HG02943 (cell line): ENCODE measurements at regions not wholly inside any gene's neighbourhood (a gene's known extent, or its start where the extent isn't known, plus 50 kb on each side); places are given as distances from the start of the nearest gene placed in this dataset.

Source experiments
- ATAC-seq: cut with Tn5 transposase; IDR thresholded peaks from one replicate; pipeline ENCODE4 v1.9.1; 2021; ENCODE audit warnings: mild to moderate bottlenecking, low read depth, moderate library complexity; ENCODE audit not compliant: unreplicated experiment

DNA sequence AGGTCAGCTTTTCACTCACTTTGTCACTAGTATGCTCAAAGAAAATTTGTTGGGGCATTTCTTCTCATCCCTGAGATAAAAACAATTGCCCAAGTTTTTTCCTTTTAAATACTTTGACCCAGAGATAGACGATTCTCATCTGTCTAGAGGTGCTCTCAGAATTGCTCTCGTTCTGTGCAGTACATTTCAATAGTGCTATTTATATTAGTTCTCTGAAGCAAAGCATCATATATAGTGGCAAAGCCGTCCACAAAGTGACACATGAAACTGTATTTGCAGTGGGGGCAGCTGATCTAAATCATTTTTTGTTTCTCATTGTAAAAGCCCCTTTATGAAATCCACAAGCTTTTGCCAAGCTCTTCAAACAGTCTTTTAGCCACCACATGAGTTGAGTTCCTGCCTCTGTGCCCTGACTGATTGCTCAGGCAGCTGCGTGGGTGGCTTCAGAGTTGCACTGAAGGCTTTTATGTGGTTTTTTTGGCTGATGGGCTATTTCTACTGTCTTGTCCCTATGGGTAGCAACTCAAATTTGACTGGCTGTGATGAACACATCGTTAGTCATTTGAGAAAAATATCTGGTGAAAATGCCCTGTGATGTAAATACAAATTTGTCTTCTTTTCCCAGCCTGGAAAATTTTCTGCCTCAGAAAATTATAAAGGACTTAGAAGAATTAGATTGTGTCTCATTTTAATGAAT is 119.1 kb upstream of the OTUD4 start:
- ATAC-seq = no peak

DNA sequence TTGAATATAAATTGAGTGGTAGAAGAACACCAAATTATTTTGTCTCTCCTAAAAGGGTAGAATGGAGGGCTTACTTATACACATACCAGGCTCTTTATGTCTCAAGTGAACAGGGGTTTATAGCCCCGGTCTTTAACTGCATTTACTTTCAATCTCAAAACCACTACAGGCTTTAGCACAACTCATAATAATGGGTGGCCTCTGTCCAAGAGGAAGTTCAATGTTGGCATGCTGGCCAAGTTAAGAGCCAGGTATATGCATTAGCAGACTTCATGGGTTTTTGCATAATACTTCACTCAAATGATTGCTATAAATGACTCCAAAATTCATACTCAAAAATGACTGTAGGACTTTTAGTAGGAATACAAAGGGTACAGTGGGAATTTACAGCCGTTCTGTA is 118.5 kb upstream of the OTUD4 start:
- ATAC-seq = no peak

DNA sequence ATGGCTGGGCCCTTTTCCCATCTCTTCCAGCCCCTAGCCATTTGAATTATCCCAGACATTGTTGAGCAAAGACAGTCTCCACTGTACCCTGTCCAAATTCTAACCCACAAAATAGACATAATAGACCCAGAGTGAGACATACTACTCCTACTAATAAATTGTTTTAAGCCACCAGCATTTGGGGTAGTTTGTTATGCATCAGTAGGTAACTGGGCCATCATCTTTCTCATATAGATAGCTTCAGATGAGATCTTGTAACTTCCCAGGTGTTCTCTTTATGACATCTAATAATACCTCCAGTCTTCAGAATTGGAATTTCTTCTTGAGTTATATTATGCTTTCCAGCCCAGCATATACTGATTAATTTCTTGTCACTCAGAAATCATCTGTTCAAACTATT is 117.2 kb upstream of the OTUD4 start:
- ATAC-seq = no peak

DNA sequence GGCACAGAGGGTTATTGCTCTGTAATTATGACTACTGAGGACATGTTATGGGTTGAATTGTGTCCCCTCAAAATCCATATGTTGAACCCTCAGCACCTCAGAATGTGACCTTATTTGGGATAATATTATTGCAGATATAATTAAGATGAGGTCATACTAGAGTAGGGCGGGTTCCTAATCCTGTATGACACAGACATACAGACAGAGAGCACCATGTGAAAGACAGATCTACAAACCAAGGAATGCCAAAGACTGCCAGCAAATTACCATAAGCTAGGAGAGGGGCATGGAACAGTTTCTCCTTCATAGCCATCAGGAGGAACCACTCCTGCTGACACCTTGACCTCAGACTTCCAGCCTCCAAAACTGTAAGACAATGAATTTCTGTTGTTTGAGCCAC is 115.2 kb upstream of the OTUD4 start:
- no peak for ATAC-seq

DNA sequence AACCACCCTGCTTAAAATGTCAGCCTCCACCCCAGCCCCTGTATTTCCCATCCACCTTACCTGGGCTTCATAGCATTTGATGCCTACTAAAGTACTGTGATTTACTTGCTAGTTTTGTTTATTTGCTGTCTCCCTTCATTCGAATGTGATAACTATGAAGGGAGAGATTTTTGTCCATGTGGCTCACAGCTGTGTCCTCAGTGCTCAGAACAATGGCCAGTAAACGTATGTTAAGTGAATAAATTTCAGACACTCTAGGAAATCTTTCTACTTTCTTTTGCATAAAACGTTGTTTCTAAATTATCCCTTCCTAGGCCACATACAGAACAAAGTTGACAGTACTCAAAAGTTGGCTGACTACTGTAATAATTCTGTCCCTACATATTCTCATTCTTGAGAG is 114.7 kb upstream of the OTUD4 start:
- ATAC-seq = no peak

DNA sequence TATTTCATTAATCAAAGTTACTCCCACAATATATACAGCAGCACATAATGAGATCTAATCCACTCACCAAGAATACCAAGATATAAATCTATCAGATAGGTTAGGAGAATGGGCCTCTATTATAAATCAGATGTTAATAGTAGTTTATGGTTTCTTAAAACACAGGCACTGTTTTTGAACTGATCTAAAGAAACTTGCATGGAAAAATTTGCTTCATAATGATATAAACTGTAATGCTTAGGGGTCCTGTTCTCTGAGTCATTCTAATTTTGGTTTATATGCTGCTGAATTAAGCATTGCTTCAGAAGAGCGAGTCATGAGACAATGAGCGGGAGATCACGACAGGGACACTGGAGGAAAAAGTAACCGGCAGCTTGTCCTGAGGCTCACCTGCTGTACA is 113.3 kb upstream of the OTUD4 start:
- ATAC-seq = no peak

DNA sequence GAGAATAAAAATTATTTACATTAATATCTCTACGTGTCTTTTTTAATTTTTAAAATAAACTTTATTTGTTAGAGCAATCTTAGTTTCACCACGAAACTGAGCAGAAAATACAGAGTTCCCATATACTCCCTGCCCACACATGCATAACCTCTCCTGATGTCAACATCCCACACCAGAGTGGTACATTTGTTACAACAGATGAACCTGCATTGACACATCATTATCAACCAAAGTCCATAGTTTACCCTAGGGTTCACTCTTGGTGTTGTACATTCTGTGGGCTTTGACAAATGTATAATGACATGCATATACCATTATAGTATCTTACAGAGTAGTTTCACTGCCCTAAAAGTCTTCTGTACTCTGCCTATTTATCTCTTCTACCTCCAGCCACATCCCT is 110.6 kb upstream of the OTUD4 start:
- no peak for ATAC-seq

DNA sequence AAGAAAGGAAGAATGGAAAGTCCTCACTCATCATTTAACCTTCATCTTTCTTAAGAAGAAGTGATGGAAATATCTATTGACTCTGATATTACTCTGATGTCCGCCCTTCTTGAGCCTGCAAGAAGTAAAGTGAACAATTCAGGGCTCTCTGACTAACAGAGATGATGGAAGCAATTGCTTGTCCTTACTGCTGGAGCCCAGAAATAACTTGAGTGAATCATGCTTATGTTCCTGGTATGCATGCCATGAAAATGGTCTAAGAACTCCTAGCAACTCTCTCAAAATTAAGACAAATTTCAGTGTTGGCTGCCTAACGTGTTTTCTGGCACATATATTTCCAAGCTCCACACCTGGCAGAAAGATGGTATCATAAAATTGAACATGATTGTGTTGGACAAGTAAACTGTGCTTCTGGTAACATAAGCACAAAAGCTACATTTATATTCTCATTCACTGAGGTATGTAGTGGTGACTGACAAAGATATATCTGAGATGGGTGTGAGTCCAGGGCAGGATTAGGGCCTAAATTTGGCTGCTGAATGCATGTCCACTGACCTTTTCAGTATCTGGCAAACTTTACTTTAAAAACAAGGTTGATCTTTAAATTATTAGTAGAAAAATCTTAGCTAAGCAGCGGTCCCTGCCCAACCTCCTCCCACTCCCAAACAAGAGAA is 109.2 kb upstream of the OTUD4 start:
- no peak for ATAC-seq

DNA sequence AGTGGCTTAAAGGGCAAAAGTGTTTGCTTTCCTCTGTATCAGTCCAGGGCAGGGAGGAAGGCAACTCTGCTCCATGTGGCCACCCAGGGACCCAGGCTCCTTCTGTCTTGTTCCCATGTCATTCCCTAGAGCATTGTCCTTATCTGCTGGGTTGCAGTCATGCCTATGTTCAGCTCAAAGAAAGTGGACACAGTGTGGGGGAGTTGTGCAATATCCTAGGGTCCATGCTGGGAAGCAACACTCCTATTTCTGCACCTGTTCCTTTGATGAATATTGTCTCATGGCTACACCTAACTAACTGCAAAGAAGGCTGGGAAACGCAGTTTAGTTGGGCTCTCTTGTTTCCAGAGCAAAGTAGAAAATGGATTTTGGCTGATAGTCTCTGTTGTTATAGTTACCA is 107.0 kb upstream of the OTUD4 start:
- ATAC-seq = no peak

DNA sequence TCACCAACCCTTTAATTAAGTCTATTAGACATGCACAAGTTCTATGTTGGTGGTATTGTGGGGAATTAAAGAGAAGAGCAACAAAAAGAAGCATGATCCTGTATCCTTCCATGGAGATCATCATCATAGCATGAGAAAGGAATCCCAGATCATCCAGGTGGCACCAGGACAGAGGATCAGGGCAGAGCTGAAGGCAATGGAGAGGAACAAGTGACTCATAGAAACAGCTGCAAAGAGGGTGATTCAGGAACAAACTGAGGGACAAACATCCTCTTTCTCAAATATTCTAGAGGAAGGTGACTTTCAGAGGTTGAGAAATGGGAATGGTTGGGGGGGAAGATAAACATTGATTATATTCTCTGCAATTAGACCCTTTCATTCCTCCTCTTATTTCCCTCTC is 105.5 kb upstream of the OTUD4 start:
- no peak for ATAC-seq

DNA sequence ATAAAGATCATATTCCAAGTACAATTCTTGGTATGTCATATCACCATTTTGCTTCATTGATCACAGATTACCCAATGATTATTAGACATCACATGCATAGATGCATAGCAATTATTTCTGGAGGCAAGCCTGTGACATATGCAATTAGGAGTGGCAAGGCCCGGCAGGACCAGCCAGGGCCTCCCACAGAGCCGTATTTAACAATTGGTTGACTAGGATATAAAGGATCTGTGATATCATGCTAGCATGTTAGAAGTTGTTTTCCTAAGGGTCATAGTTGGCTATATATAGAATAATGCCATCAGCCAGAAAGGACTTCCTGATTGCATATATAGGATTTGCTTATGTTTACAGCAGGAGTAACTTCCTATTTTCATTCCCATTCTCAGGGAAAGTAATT is 103.5 kb upstream of the OTUD4 start:
- no peak for ATAC-seq

DNA sequence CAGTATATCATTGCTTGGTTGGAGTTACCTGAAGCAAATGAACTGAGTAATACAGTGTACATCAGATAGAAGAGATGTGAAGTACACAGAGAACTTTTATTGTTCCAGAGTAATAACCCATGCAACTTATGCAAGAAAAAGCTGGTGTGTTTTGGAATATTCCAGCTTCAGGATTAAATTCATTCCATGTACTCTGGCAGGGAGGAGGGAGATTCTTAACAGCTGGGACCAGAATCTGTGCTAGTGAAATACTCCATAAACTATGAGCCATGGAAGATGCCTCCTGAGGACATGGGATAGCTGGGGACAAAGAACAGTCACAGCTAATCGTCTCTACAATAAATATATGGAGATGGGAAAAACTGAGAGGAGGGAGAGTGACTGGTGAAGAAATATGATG is 101.6 kb upstream of the OTUD4 start:
- no peak for ATAC-seq

DNA sequence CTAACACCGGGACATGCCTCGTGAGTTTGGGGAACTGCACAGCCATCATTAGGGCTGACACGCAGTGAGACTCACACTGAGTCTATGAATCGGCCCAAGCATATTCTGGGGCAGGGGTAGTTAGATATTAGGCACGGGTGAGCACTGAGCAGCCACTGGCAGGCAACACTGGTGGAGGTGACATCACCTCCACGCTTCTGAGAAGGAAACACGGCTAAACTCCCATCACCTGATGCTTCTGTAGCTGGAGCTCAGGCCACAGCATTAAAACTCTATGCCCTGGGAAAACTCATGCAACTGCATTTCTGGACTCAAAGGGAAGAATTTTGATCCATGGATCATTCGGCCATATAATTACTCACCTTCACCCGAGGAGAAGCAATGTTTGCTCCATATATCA is 100.8 kb upstream of the OTUD4 start:
- ATAC-seq = no peak

DNA sequence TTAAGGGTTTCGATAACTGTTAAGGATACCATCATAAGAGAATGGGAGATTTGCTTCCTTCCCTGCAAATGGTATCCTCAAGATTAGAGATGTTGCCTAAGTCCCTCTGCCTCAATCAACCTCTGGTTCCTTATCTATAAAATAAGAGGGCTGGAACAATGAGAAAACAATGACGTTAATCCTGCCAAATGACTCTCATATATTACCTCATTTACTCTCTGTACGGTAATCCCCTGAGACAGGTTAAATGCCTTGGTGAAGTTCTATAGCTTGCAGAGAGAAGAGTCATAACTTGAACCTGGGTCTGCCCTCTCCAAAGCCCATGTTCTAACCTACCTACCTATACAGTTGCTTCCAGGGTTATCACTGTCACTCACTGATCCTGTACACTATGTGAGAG is 100.2 kb upstream of the OTUD4 start:
- ATAC-seq = no peak

DNA sequence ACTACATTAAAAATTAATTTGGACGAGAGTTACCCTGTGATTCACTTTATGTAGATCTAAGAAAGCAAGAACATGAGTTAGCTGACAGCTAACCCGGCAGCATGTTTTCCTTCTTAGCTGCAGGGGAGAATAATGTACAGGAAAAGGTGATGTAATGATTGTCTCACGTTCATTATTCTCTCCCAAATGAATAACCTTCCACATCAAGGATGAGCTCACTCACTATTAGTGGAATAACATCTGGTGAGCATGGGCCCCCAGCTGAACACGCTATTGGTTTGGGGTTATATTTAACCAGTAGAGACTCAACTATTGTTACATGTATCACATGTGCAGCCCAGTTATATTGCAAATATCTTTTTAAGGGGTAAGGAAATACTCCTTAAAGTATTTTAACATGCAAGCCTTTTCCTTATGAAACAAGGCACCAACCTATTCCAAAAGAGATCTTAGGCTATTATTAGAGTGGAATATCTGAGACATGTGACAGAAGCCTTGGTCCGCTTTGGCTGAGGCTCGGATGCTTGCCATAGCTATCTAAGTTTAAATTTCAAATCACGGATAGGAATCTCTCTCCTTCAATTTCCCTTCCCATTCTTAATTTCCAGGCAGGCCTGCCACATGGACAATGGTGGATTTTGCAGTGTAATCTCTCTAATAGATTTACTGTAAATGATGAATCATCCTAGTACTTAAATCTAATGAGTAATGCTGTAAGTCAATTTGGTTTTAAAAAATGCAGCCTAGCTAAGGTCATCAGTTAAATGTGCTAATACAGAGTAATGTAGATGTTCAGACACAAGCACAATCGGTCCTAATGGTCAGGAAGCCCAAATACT is 99.0 kb upstream of the OTUD4 start:
- ATAC-seq = no peak

DNA sequence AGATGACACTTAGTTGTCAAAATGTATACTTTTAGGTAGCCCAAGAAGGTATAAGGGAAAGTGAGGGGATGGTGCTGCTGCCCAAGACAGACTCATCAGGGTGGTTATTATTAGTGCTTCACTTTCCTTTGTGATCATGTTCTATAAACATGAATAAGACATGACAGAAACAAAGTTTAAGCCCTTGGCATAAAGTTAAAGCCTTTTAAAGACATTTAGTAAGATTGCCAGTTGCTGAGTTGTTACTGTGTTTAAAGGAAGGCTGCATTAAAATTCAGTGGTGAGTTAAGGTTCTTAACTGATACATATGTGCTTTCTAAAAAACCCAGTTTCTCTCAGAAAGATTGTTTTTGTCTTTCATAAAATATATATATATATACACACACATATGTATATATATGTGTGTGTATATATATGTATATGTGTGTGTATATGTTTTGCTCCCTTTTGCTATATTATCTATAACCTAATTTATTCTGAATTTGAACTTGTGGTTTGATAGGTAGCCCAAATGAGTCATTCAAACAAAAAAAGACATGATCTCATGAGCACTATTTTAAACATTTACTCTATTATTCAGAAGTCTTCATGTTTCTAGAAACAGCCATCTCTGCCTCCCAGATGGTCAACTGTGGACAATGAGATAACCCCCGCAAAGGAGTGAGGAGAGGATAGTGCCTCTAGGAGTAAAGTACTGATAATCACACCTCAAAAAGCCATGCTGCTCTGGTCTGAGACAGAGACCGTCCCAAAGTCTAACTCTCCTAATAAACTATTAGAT is 98.1 kb upstream of the OTUD4 start:
- no peak for ATAC-seq

DNA sequence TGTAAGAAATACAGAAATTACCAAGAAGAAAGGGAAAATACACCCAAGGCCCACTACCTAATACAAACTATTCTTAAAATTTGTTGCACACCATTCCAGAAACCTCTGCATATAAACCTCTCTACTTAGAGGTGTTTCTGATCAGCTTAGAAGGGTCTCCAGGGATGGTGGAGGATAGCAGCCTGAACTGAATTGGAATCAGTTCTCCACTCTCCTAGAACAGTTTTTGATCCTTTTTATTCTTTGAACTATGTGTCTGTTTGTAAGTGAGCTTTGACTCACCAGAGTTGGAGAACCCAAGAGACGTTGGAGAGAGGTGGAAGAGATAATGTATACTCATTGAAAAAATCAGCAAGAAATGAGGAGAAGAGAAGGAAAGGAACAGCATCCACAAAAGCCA is 96.6 kb upstream of the OTUD4 start:
- ATAC-seq = no peak

DNA sequence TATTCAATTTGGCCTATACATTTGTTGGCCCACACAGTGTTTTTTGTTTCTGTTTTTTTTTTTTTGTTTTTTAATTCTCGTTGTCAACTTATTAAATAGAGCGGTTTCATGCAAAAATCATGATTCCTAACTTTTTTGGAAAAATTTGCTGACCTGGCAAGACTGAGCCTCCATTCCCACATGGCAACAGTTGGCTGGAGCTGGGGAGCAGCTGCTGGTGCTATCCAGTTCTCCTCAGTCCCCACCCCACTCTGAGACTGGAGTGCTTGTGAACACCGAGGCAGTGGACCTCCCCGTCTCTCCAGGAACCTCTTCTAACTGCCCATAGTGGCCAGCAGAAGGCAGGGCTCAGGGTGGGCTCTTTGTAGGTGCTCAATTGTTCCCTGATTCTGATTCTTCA is 95.7 kb upstream of the OTUD4 start:
- no peak for ATAC-seq

DNA sequence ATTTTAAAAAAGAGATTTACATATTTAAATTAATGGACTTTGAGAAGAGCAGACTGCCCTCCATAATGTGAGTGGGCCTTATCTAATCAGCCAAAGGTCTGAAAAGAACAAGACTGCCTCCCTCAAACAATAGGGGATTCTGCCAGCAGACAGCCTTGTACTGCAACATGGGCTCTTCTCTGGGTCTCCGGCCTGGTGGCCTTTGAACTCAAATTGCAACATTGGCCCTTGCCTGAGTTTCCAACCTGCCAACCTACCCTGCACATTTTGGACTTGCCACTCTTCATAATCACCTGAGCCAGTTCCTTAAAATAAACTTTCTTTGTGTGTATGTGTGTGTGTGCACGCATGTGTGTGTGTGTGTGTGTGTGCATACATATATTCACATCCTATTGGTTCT is 90.8 kb upstream of the OTUD4 start:
- ATAC-seq = no peak

DNA sequence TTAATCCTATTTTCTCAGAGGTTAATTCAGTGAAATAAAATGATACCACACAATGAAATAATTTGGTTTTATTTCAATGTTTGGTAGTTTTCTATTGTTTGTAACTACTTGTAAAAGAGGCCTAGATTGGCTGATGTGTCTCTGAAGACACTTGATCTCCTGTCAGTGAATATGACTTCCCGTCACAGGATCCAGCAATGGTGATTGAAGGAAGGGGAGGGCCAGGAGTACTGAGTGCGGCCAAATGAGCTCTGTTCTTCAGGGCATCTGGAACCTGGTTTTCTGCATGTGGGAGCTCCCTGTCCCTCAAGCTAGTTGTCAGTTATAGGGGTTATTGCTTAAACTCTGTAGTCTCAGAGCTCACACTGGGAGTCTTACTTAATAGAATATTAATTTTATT is 86.5 kb upstream of the OTUD4 start:
- no peak for ATAC-seq

DNA sequence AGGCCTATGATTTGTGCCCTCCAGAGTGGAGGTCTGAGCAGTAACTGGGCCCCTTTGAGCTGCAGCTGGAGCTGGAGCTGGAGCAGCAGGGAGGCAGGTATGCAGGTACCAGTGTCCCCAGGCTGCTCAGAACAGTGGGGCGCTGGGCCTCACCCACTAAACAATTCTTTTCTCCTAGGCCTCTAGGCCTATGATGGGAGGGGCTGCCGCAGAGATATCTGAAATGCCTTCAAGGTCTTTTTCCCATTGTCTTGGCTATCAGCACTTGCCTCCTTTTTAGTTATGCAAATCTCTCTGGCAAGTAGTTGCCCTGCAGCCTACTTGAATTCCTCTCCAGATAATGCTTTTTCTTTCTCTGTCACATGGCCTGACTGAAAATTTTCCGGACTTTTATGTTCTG is 79.7 kb upstream of the OTUD4 start:
- no peak for ATAC-seq
